Lower leg skin (tissue), 3 donors: ENCODE measurements at regions not wholly inside any gene's neighbourhood (a gene's known extent, or its start where the extent isn't known, plus 50 kb on each side); places are given as distances from the start of the nearest gene placed in this dataset.

ENCODE experiments used
- CTCF ChIP-seq, 3 donors: fragments of 450-650 bp; IDR thresholded peaks; one replicate each; pipeline ENCODE4 v1.5.1; 2016; ENCODE audit warnings: antibody characterized with exemption in 3 of 3, mild to moderate bottlenecking in 3 of 3, moderate library complexity in 2 of 3
- POLR2A ChIP-seq, 2 donors: fragments of 450-650 bp; IDR thresholded peaks; one replicate each; pipeline ENCODE4 v1.6.1; 2016 to 2017; ENCODE audit warnings: antibody characterized with exemption in 2 of 2, mild to moderate bottlenecking in 1 of 2, moderate library complexity in 1 of 2

DNA sequence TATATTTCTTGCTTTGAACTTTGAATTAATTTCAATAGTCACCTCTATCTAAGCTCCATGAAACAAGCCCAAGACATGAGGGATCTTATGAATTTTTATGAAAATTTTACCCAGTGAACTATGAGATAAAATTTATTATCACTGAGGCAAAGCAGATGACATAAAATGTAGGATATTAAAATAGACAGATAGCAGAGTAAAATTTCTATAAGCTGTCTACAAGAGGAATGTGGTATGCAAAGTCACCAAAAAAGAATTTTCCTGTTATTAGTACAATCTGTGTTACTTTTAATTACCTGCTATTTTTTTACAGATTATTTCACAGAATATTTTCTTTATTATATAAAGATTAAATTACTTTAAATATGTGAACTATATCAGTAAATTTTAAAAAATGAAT lies 2312.6 kb downstream of the PCDH9 start:
- no peak for TF ChIP-seq CTCF (IDR thresholded peaks at IDR 0.05)
- TF ChIP-seq POLR2A (IDR thresholded peaks at IDR 0.05) = no peak
